ENCODE measurements at regions not wholly inside any gene's neighbourhood (a gene's known extent, or its start where the extent isn't known, plus 50 kb on each side); places are given as distances from the start of the nearest gene placed in this dataset.

DNA sequence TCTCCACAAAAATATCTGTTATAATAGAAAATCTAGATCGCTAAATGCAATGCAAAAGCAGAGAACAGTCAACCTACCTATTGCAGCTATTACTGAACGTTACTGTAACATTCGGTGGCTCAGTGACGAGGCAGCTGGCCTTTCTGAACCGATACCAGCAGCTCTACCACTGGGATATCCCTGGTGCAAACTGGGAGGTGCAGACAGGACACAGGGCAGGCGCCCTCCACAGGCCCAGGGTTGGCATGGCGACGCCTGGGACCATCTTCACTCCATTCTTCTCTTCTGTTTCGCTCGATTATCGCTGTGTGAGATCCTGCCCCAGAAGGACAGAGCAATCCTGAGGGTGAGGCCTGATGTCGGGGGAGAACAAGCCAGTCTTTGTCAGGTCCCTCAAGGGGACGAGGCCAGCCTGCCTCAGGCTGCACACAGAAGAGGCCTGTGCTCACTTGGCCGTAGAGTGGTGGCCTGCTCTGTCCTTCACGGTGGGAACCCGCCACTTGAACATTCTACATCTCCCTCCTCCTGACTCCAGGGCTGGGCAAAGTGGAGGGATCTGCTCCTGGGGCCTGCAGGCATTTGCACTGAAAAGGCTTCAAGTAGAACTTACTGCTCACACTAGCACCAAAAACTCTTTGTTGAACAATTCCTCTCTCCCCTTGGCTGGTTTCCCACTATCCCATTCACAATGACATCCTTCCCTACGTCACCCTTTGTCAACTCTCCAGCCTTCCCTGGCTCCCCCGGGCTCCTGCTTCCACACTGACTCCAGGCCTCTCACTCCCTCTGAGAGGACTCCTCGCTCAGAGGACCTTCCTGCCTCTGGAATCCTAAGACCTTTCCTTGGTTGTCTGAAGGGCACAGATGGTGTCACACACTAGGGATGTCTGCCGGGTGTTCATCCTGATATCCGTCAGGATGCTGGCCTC is 49.7 kb downstream of the CYRIA start:
- no peak for FAIRE-seq

DNA sequence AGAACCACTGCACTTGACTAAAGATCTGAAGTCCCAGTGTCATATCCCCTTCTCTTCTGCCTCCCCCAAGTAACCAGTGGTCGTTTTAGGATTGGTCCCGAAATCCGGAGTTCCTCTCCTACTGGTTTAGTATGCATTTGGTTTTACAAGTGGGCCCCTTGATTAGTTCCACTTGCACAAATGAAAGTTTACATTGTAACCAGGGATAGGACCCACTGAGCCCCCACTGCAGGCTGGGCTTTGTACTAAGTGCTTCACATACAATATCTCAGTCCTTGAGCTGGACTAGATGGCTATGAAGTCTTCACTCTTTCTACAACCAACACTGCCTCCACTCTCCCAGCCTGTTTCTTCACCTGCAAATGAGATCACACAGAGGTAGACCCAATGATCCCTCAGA is 50.4 kb downstream of the CYRIA start:
- FAIRE-seq: no peak

DNA sequence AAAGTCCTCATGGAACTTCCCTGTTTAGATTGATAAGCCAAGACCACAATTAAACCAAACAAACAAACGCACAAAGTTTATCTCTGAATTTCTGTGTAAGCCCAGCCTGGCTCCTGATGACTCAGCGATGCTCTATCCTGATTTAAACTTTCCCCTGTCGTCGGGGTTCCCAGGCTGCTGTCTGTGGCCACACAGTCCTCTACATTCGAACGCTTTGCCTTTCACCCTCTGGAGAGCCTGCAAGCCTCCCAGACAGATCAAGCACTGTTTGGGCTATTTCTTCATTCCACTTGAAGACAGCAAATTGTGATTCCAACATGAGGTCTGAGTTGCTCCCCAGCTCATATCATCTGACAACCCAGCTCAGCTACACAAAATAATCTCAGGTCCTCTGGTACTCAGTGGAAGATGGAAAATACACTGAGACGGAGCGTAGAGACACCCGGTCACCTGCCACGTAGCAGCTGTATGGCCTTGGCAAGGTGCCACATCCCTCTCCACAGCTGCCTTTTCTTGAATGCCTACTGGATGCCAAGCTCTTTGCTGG is 51.2 kb downstream of the CYRIA start:
- FAIRE-seq: no peak

DNA sequence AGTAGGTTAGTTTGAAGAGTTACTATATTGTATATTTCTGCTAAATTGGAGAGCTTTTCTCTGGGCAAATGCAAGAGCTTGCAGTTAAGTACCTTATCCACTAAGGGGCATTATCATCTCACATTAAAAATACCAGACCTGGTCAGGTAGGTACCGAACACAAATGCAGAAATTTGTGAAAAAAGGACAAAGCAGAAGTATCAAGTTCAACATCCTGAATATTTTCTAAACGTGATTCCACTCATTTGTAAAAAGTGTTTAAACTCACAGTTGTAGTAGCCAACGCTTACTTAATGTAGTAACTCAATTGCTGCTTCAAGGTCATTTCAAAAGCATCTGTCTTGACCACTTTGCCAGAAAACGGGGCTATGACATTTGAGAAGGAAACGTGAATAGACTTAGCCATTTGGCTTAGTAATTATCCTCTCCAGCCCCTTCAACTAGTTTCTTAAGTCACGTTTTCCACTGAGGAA is 52.1 kb downstream of the CYRIA start:
- no peak for FAIRE-seq

DNA sequence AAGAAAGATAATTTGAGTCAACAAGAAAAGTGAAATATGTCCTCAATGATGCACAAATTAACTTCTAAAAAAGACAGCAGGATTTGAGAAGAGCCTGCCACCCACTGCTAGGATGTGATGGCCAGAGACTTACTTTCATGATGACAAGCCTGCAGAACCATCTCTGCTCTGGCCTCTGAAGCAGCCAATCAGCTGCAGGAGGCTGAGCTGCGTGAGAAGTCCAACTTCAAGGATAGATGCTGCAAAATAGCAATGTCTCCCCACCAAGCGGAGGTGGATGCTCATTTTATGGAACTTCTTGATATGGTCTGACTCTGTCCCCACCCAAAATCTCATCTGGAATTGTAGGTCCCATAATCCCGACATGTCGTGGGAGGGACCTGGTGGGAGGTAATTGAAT is 53.1 kb downstream of the CYRIA start:
- no peak for FAIRE-seq

DNA sequence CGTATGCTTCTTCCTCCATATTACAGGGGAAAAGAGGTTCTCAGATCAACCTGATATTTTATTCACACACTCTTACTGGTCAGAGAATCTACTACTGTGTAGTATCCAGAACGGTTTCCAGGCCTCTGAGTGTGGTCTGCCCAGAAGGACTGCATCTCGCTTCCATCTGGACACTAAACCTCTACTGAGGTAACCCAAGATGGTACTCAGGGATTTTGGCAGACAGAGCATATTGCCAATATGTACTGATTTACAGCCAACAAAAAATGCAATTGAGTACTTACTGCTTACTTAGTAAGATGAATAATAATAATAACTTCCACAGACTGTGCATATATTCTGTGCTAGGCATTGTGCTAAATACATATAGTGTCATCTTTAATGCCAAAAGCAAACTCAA is 55.8 kb downstream of the CYRIA start:
- no peak for FAIRE-seq

DNA sequence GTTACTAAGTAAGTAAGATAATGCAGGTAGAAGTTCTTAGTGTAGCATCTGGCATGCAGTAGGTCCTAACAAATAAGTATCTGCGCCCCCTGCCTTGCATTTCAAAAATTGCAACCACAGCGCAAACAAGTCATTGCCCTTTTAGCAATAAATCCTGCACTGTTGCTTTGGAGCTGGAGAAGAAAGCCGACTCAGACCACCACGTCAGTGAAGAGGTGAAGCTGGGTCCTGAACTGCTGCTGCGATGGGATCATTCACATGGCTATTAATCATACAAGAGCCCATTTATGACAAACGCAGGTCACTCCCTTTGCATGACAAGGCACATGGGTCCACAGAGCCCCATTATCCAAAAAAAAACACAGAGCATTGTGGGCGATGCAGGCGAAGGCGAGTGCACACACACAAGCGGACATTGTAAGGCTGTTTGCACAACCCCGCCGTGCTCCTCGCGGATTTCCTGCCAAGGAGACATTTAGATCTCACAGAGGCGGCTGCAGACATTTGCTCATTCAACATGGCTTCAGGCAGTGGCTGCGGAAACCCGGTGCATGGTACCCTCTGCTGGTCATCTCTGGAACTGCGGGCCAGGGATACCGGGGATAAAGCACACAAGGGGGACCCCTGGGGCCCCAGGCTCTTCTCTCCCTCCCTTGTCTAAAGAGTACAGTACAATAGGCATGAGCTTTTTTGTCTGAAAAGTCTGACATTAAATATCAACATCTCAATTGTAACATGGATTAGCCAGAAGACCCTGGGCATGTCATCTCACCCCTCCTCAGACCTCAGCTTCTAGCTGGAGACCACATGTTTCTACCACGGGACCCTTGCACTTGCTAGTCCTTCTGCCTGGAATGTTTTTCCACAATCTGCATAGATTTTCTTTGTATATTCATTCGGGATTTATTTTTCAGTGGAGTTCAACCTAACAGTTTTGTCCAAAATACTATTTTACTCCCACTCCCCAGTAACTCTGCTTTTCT is 56.7 kb downstream of the CYRIA start:
- FAIRE-seq: no peak

DNA sequence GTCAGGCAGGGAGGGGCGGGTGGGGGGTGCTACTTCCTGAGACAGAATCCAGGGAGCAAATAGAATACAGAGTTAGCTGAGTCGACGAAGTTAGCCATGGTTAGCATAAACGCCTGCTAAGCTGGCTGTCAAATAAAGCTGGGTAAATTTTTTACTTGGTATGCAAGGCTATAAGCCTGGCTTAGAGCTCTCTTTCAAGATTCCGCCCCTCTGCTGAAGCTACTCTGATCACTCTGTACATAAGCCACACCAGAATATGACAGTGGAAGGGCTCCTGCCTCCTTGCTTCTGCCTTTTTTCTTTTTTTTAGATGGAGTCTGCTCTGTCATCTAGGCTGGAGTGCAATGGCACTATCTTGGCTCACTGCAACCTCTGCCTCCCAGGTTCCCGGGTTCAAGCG is 58.3 kb downstream of the CYRIA start:
- FAIRE-seq: no peak

DNA sequence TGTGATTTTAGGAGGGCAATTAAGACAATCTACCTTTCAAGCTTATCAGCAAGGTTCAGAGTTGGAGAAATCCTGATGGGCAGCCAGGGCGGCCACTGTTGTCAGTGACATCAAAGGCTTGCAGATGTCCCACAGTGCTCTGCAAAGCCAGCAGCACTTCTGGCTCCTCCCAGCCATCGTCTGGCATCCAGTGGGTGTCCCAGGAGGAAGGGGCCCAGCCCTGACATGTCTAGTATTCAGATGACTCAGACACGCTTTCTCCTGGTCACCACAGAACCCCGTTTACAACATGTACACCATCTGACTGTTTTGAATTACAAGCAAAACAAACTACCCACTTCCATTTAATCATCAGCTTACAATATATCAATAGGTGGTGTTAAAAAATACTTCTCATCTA is 61.4 kb downstream of the CYRIA start:
- no peak for FAIRE-seq

DNA sequence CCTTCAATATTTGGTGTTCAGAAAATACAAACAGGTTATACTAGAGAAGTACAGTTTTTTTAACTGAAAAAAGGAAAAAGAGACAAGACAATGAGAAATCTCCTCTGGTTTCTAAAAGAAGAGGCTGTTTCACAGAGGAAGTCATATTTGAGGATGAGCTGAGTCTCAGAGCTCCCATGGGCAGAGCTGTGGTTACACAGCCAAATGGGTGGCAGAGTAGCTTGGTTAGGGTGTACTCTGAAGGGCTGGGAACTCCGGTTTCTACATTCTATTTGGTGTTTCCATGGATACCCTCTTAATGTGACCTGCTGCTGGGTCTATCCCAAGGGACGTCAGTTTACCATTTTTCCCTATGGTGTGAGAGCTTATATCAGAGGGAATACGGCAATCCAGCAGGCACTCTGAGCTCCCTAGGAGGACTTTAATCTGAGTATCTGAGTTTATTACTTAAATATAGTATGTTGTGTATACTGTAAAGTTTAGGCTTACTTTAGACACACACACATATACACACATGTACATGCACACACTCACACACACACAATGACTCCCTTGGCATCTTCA is 74.2 kb downstream of the CYRIA start:
- FAIRE-seq: no peak

DNA sequence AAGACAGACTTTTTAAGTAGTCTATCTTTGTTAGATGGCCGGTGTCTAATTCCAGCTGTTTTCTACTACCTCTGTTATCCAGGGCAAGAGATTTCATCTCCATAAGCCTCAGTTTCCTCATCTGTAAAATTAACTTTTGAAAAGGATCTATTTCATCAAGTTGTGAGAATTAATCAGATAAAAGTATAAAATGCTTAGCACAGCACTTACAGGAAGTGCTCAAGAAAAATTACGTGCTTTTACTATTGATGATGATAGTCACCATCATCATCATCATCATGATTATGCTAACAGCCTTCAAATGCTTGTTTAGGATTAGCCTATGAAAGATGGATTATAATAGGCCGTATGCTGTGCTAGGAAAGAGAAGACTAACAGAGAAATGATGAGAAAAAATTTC is 76.2 kb downstream of the CYRIA start:
- FAIRE-seq: no peak

DNA sequence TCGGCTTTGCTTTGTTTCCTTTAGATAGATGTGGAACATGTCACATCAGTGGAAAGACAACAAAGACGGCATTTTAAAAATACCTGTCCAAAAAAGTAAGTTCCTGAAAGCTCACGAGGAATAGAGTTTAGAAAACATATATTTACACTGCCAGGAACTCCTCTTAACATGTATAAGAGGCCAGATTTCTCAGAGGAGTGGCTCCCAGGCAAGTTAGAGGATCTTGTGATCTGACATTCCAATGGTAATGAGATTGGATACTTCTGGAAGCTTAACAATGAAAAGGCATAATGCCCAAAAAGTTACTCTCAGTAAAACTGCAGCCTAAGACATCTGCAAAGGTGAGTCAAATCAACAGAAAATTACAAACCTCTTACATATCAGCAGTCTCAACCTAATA is 77.1 kb downstream of the CYRIA start:
- no peak for FAIRE-seq

DNA sequence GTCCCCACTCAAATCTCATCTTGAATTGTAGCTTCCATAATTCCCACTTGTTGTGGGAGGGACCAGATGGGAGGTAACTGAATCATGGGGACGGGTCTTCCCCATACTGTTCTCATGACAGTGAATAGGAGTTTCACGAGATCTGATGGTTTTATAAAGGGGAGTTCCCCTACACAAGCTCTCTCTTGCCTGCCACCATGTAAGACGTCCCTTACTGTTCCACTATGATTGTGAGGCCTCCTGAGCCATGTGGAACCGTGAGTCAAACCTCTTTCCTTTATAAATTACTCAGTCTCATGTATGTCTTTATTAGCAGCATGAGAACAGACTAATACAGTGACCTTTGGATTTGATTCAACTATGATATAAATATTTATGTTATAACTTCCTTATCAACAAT is 78.0 kb downstream of the CYRIA start:
- no peak for FAIRE-seq

DNA sequence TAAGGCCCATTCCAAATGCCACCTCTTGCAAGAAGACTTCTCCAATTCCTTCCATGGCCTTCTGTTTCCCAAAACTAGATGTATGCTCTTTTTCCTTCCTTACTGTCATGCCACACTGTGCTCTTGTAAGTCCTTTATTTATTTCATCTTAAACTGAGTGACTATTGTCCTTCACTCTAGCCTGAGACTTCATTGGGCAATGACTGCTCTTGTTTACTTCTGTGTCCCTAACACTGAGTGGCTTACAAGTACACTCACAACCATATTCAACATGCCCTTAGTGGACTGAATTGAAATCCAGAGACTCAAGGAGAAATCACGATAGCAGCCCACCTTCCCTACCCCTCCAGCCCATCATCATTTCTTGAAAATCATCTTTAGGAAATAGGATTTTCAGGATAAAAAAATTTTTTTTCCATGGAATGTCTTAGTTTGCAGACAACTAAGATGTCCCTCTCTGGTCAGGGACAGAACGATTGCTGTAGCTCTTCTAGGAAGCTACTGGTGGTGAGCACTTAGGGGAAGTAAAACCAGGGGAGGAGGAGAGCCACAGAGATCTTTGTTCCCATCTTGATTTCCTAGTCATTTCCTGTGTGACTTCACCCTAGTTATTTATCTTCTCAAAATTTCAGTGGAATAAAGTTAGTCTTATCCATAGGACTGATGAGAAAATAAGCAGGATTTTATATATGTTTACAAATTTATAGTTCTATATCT is 80.7 kb downstream of the CYRIA start:
- no peak for FAIRE-seq

DNA sequence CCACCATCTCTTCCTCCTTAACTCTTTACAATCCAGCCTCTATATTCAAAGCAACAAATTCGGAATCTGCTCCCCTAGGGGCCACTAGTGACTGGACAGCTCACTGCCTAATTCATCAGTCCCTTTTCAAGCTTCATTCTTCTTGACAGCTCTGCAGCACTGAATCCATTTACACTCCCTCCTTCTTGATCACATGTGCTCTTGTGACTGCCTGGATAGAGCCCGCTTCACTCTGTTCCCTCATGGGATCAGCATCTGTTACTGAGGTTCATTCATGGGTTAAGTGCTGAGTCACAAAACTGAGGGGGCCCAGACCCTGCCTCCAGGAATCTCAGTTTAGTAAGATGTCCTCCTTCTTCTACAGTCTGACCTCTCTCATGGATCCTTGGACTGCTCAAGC is 81.5 kb downstream of the CYRIA start:
- FAIRE-seq: no peak

DNA sequence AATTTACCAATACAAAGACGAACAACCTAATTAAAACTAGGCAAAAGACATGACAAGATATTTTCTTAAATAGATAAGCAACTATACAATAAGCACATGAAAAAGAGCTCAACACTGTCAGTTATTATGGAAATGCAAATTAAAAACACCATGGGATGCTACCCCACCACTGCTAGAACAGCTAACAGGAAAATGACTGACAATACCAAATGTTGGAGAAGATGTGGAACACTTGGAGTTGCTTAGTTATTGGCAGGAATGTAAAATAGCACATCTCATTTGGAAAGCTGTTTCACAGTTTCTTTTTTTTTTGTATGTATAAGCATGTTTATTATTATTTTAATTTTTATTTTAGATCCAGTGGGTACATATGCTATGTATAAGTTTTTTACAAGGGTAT is 84.4 kb downstream of the CYRIA start:
- FAIRE-seq: no peak

DNA sequence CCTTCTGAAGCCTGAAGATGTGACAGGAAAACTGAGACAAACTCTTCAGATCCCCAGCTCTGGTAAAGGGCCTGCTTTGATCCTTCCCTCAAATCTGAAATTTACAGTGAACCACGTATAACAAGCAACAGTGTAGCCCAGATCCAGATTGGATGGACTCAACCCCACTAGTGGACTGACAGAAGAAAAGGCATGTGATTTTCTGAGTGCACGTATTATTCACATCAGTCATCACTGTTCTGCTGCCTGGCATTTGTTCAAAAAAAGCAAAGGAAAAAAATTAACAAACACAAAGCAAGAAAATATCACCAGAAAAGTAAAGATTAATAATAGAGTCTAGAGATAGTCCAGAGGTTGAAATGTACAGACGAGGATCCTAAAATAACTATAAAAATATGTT is 87.6 kb downstream of the CYRIA start:
- FAIRE-seq: no peak

DNA sequence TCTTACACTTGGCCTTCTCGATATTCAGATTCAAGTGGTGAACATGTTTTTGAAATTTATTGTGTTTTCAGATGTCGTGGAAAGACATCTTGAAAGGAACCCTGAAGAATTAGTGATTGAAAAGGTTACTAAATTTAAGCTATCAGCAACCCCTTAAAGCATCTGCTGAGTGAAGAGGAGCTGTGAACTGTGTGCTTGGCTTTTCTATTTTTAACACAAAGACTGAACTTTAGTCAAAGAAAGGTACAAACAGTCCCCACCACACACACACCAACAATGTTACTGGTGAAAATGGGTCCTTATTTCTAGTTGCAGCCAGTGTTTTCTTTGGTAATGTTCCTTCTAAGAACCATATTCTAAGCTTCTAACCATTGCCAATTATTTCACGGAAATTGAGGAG is 95.1 kb downstream of the CYRIA start:
- FAIRE-seq: no peak

DNA sequence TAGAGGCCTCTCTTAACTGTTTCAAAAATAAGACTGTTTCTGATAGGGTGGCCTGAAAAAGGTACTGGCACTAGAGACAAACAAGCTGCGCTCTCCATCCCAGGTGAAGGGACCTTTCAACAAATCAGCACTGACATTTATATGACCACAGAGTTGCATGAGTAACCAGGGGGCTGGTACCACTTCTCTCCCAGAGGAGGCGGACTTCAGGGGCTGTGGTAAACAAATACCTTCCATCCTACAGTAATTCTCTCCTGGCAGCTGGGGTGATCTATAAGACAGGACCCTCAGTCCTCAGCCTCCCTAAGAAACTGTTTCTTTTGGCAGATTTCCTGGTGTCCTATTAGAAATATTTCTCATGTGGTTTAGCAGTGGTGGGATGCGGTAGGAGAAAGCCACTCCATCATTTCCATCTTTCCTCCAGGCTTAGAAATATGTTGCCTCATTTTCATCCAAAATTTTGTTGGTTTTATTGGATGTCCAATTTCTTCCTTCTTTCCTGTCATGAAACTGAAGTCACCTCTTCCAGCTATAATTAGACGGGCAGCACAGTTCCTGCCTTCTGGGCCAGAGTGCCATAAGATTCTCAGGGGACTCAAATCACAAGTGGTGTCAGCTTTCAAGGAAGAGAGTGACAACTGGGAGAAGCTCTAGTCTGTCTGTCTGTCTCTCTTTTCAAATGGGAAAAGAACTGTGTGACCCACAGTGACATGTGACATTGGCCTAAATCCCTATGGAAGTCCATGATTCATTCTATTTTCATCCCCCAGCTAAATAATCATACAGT is 96.4 kb downstream of the CYRIA start:
- no peak for FAIRE-seq

DNA sequence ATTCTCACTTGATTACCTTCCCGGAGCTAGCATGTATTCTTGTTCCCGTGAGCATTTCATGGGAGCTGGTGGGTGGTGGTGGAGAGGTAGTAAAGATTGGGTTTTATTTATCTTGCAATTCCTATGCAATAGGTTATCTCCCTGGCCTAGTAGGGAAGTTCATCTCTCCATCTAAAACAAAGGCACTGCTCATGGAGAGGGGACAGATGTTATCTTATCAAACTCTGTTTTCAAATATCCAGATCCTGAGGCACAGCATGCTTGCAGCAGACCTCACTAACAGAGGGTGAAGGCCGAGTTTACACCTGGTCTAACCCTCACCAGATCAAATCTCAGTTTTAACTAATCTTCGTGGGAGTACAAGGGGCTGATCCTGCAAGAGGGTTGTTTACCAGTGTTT is 98.9 kb downstream of the CYRIA start:
- FAIRE-seq: no peak

DNA sequence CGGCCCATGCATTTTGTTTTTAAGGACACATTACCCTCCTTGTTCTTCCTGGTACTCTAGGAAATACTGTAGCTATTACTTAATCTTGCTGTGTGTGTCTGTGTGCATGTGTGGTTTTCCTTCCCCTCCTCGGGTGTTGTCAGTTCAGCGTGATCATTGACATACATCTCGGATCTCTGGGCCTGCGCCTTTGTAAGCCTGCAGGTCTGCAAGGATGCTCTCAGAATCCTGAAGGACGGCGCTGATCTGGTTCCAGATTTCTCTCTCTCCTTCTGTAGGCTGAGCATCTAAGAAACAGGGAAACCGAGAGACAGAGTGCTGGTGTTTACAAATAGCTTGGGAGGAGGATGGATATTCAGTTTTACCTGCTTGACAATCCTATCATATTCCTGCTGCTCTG is 100.2 kb downstream of the CYRIA start:
- no peak for FAIRE-seq

Data from endometrium (tissue), 2 donors.